ENCODE measurements at regions not wholly inside any gene's neighbourhood (a gene's known extent, or its start where the extent isn't known, plus 50 kb on each side); places are given as distances from the start of the nearest gene placed in this dataset.

- no peak for TF ChIP-seq PHF8 (IDR thresholded peaks at IDR 0.05; ENCODE audit: borderline replicate concordance, low read length)
Measured at GRCh38 chr1:222923506-222923905, 108.7 kb downstream of the DISP1 start (continued).

GRCh38 chr1:222924136-222924706 is 109.4 kb downstream of the DISP1 start:
- Histone ChIP-seq H4K20me1 (replicated peaks; ENCODE audit: control insufficient read depth, insufficient read depth, low read length) (no peaks in the 10 kb centered on the region), H3K4me2 (ENCODE audit: insufficient read depth, low read length) (no peak overlapping the region), H3K4me1 (replicated peaks in 1 of 2; ENCODE audit: control insufficient read depth in 2 of 2, insufficient read depth in 2 of 2, low read length in 2 of 2) (no peaks in the 10 kb centered on the region), H3K9ac (ENCODE audit: insufficient read depth in 1 of 2, low read depth in 2 of 2, low read length in 2 of 2) (no peak overlapping the region), H3K36me3 (ENCODE audit: control insufficient read depth, insufficient read depth, low read length) (no peaks in the 10 kb centered on the region), H3K4me3 (no peak overlapping the region), H2AFZ (ENCODE audit: low read depth, low read length) (no peak overlapping the region), H3K27me3 (ENCODE audit: control insufficient read depth in 2 of 2, insufficient read depth in 2 of 2, low read length in 2 of 2) (peaks cover 0 to 2% of the 10 kb centered on the region in 2 experiments; a peak in 1 of 5 replicates), H3K79me2 (ENCODE audit: control insufficient read depth, insufficient read depth, low read length) (no peaks in the 10 kb centered on the region), H3K27ac (ENCODE audit: extremely low read depth, low read depth, low read length) (no peak overlapping the region), H3K9me3 (replicated peaks; ENCODE audit: control insufficient read depth, insufficient read depth, low read depth, low read length) (no peaks in the 10 kb centered on the region), H3K9me1 (ENCODE audit: control insufficient read depth, insufficient read depth, low read length) (no peaks in the 10 kb centered on the region)
- intact Hi-C loops (cut with micrococcal nuclease) (no loop called here), in situ Hi-C loops (cut with MboI) (no loop called here)
- POLR2A ChIA-PET = interaction anchor here (0.8 kb wide), 1 partner anchor 14 kb away, joined by 3 read pairs; no protein-coding TSS in a partner anchor
- CTCF ChIA-PET (ENCODE audit: low intra/inter-chr PET ratio) = no interaction called here
- ATAC-seq (no peak), DNase-seq (ENCODE audit: extremely low read depth in 1 of 4, low spot score in 3 of 4) (no peak), FAIRE-seq (no peak)
- BruUV-seq (replicated peaks) = no TSS peak
- no peak for TF ChIP-seq ZBTB11 (CRISPR knock-in tag; IDR thresholded peaks at IDR 0.05)
- TF ChIP-seq ATF4 (CRISPR knock-in tag; IDR thresholded peaks at IDR 0.05) = no peak
- no peak for TF ChIP-seq MECOM (CRISPR knock-in tag; IDR thresholded peaks at IDR 0.05)
- no peak for TF ChIP-seq CHD1 (IDR thresholded peaks at IDR 0.05; ENCODE audit: low read length)
- no peak for TF ChIP-seq RBFOX2 (IDR thresholded peaks at IDR 0.05; ENCODE audit: low read depth, low read length)
- no peak for TF ChIP-seq ARID3B (CRISPR knock-in tag; IDR thresholded peaks at IDR 0.05; ENCODE audit: borderline replicate concordance)
- TF ChIP-seq DNMT1 (IDR thresholded peaks at IDR 0.05) = no peak
- no peak for TF ChIP-seq SETDB1 (IDR thresholded peaks at IDR 0.05; ENCODE audit: low read length)
- TF ChIP-seq HNRNPUL1 (IDR thresholded peaks at IDR 0.05; ENCODE audit: low read length) = no peak
- TF ChIP-seq UBTF (IDR thresholded peaks at IDR 0.05; ENCODE audit: borderline replicate concordance in 1 of 2, low read depth in 2 of 2, low read length in 2 of 2) = no peak
- TF ChIP-seq KHSRP (IDR thresholded peaks at IDR 0.05) = no peak
- TF ChIP-seq NRF1 (conservative IDR thresholded peaks at IDR 0.05 in 1 of 2, IDR thresholded peaks at IDR 0.05 in 1 of 2) = no peak
